SH-SY5Y (cell line): ENCODE measurements at regions not wholly inside any gene's neighbourhood (a gene's known extent, or its start where the extent isn't known, plus 50 kb on each side); places are given as distances from the start of the nearest gene placed in this dataset.

ENCODE experiments used
- GATA2 ChIP-seq: IDR thresholded peaks from 2 replicates; pipeline ENCODE4 v1.6.1; 2011; ENCODE audit warnings: mild to moderate bottlenecking, low read depth, low read length
- GATA3 ChIP-seq: IDR thresholded peaks from 2 replicates; pipeline ENCODE4 v1.6.1; 2011; ENCODE audit warnings: low read depth, mild to moderate bottlenecking, low read length, moderate library complexity

GRCh38 chr21:36236052-36236730 lies 79.6 kb downstream of the DOP1B start:
- no peak for TF ChIP-seq GATA2
- TF ChIP-seq GATA3: no peak

GRCh38 chr21:36237441-36237840 lies 80.8 kb downstream of the DOP1B start:
- no peak for TF ChIP-seq GATA3
- TF ChIP-seq GATA2: no peak

DNA sequence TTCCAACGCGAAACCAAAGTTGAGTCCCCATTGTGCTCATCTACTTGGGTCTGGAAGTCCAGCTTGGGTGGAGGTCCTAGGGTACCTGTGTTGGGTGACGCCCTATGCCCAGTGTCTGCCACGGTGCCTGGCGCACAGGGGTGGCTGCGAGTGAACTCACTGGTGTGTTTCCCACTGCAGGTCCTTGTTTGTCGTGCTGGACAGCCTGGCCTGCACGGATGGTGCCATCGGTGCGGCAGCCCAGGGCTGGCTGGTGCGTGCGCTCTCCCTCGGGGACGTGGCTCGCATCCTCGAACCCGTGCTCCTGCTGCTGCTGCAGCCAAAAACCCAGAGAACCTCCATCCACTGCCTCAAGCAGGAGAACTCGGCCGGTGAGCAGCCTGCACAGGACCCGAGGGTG lies 80.4 kb upstream of the MORC3 start:
- no peak for TF ChIP-seq GATA3
- no peak for TF ChIP-seq GATA2

GRCh38 chr21:36241717-36242116 lies 78.3 kb upstream of the MORC3 start:
- no peak for TF ChIP-seq GATA3
- no peak for TF ChIP-seq GATA2

- TF ChIP-seq GATA3: no peak
- TF ChIP-seq GATA2: no peak
Measured at GRCh38 chr21:36245115-36245514, 74.9 kb upstream of the MORC3 start.

DNA sequence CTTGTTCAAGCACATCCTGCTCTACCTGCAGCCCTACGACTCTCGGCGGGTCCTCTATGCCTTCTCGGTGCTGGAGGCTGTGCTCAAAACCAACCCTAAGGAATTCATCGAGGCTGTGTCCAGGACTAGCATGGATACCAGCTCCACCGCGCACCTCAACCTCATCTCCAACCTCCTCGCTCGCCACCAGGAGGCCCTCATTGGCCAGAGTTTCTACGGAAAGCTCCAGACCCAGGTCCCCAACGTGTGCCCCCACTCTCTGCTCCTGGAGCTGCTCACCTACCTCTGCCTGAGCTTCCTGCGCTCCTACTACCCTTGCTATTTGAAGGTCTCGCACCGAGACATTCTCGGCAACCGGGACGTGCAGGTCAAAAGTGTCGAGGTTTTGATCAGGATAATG lies 74.3 kb upstream of the MORC3 start:
- TF ChIP-seq GATA2 (no peak), GATA3 (no peak)

- no peak for TF ChIP-seq GATA3
- TF ChIP-seq GATA2: no peak
Measured at GRCh38 chr21:36246080-36246631, 73.8 kb upstream of the MORC3 start.

- no peak for TF ChIP-seq GATA2
- no peak for TF ChIP-seq GATA3
Measured at GRCh38 chr21:36247316-36248010, 72.5 kb upstream of the MORC3 start.

DNA sequence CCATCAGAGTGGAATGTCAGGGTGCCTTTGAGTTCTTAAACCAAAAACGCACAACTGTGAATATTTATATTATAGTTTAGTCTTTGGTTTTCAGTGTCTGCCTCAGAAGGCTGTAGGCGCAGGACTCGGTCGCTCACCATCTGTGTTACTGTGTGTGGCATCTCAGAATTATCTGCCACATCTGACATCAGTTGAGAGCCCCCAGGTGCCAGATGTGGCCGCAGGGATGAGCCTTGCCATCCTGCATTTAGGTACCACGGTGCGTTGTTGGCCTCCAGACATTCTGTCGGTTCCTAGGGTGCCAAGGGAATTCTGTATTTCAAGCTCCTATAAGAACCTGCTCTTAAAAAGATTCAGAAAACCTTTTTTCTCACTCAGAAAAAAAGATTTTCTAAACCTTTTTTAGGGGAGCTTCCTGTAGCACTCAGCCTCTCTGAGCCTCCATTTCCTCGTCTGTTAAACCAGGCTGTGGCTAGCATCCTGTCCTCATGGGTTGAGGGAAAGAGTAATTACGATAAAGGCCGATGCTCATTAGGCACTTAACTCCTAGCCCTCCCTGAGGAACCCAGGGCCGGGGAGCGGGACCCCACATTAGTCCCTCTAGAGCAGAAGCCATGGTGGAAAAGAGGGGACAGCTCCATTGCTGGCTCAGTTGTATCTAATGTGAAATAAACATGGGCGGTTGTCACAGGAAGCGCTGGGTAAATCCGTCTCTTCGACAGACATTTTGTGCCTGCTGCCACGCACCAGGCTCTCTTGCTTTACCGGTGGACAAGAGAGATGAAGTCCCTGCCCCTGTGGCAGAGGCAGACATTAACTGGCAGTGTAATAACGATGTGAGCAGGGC lies 70.2 kb upstream of the MORC3 start:
- no peak for TF ChIP-seq GATA3
- no peak for TF ChIP-seq GATA2

DNA sequence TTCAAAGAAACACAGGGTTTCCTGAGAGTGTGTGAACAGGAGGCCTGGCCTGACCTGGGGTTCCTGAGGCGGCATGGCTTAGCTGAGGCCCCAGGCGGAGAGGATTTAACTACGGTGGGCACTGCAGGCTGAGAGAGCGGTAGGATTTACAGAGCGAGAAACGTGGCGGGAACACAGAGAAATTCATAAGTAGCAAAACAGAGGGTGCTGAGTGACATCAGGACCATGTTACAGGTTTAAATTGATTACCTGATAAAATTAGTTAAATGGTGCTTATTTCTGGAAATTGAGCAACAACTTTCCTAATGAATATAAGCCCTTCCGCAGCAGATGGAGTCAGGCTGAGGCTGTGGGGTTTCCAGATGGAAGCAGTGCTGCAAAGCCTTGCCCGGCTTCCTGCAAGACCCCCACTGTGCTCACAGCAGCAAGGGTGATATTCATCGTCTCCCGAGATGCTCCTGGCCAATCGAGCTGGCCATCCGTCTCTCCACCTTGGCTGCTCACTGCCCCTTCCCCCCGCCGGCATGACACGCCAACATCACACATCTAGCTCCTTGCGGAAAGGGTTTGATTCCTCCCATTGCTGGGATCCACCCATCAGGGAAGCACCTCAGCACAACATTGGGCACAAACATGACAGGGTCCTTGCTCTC lies 69.4 kb upstream of the MORC3 start:
- no peak for TF ChIP-seq GATA2
- no peak for TF ChIP-seq GATA3

DNA sequence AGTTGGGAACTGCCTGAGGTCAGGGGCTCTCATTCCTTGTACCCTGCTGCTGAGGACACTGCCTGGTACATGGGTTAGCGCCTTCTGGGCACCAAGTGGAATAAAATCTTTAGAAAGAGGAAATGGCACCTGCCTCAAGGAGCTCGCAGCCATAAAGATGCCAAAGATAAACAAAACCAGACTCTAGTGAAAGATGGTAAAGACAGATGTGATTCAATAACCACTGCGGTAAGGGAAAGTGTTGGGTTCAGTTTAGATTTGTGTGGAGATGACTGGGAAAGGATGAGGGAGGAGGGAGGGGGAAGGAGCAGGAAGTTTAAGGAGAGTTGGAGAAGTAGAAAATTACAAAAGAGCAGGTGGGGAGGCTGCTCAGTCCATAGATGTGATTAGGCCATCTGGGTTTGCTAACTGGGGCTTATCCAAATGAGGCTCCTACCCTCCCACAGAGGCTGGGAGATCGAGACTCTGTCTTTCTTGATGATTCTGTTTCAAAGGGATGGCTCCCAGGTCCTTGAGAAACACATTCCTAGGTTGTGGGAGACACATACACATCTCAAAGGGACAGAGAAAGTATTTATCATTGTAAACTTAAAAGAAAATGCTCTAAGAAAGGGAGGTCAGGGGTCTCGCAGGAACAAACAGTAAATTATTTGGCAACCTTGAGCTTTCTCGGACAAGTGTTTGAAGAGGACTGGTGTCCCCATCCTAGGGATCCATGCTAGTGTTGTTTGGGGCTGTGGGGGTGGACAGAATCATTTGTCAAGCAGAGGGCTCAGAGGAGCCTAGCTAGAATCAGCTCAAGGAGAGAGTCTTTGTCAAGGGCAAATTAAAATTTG lies 65.7 kb upstream of the MORC3 start:
- TF ChIP-seq GATA3 (no peak), GATA2 (peak; percentile 24; the same call in 1 of the 2 replicates)

DNA sequence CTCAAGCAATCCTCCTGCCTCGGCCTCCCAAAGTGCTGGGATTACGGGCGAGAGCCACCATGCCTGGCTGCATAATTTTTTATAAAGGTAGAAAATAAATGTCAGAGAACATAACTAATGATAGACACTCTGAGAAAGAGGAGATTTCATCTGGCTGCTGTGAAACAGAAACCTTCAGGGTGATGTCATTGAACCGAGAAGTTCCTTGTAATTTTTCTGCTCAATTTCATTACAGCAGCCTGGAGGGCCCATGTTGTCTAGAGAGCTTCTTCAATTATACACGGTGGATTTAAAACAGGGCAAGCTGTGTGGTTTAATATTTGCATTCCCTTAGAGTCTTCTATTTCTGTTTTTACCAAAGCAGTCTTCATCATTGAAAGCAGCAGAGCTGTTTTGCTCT lies 64.3 kb upstream of the MORC3 start:
- no peak for TF ChIP-seq GATA3
- TF ChIP-seq GATA2: no peak

- TF ChIP-seq GATA2 (no peak), GATA3 (no peak)
Measured at GRCh38 chr21:36257657-36258056, 62.3 kb upstream of the MORC3 start.
